IgD-negative memory B cell (primary cell): ENCODE measurements at regions not wholly inside any gene's neighbourhood (a gene's known extent, or its start where the extent isn't known, plus 50 kb on each side); places are given as distances from the start of the nearest gene placed in this dataset.
"Not testable (repeated sequence)": the region's sequence is repeated elsewhere in the genome, so short reads cannot be mapped to it uniquely, and the experiment has no call there.

Experiments
- H3K27ac Mint-ChIP-seq, 3 donors: one replicate each; pipeline ENCODE4 v1.8.0; 2020 to 2022; ENCODE audit warnings: mild to moderate bottlenecking in 3 of 3, mixed read lengths in 3 of 3, moderate library complexity in 1 of 3
- H3K27me3 Mint-ChIP-seq: one replicate; pipeline ENCODE4 v1.8.0; 2021; ENCODE audit warnings: mixed read lengths
- H3K36me3 Mint-ChIP-seq: one replicate; pipeline ENCODE4 v1.8.0; 2020; ENCODE audit warnings: mild to moderate bottlenecking, mixed read lengths
- H3K4me1 Mint-ChIP-seq, 3 donors: one replicate each; pipeline ENCODE4 v1.8.0; 2020 to 2022; ENCODE audit warnings: mixed read lengths in 3 of 3, mild to moderate bottlenecking in 1 of 3
- H3K4me3 Mint-ChIP-seq, 4 donors: one replicate each; pipeline ENCODE4 v1.8.0; 2020 to 2022; ENCODE audit warnings: mild to moderate bottlenecking in 4 of 4, mixed read lengths in 4 of 4, moderate library complexity in 3 of 4
- H3K9me3 Mint-ChIP-seq, 3 donors: one replicate each; pipeline ENCODE4 v1.8.0; 2020 to 2021; ENCODE audit warnings: mixed read lengths in 3 of 3, mild to moderate bottlenecking in 1 of 3

DNA sequence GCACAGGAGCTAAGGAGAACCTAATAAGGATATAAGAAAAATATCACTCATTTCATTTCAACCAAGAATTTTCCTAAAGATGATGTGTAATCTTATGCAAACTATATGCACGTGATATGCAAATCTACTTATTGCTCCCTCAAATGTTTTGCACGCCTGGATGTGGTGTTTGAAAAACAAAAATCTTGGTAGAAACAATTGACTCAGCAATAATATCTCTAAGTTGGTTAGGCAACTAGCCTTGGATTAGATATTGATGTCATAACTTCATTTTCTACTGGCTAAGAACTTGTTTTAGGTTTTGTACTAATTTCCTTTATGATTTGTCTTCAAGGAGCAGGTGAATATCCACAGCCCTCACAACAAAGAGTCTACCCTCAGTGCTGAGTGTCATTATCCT, 164.6 kb downstream of the TM2D1 start:
- H3K36me3 Mint-ChIP-seq, result no peaks in the 10 kb centered on the region
- no peak overlapping the region for H3K27ac Mint-ChIP-seq
- peaks cover 2 to 16% (median 10%) of the 10 kb centered on the region in 3 donors for H3K9me3 Mint-ChIP-seq
- H3K4me1 Mint-ChIP-seq, result no peaks in the 10 kb centered on the region
- peaks cover 3% of the 10 kb centered on the region for H3K27me3 Mint-ChIP-seq
- H3K4me3 Mint-ChIP-seq, result no peak overlapping the region

- no peaks in the 10 kb centered on the region for H3K36me3 Mint-ChIP-seq
- H3K4me1 Mint-ChIP-seq, result no peaks in the 10 kb centered on the region
Measured at GRCh38 chr1:61556631-61557030, 168.3 kb downstream of the TM2D1 start.

GRCh38 chr1:61552630-61553305, 172.2 kb downstream of the TM2D1 start:
- Mint-ChIP-seq H3K4me3 (no peak overlapping the region), H3K27ac (no peak overlapping the region), H3K9me3 (peaks cover 1 to 17% (median 5%) of the 10 kb centered on the region in 3 donors), H3K4me1 (no peaks in the 10 kb centered on the region), H3K36me3 (no peaks in the 10 kb centered on the region), H3K27me3 (peaks cover 5% of the 10 kb centered on the region)

More at GRCh38 chr1:61556631-61557030, 168.3 kb downstream of the TM2D1 start:
- Mint-ChIP-seq H3K4me3 (no peak overlapping the region), H3K9me3 (peaks cover 2 to 8% (median 6%) of the 10 kb centered on the region in 3 donors), H3K27me3 (peaks cover 6% of the 10 kb centered on the region), H3K27ac (no peak overlapping the region)

- H3K4me3 Mint-ChIP-seq, H3K27me3 Mint-ChIP-seq, H3K27ac Mint-ChIP-seq, H3K4me1 Mint-ChIP-seq, H3K36me3 Mint-ChIP-seq, H3K9me3 Mint-ChIP-seq: not testable (repeated sequence)
Measured at GRCh38 chr1:61547302-61547701, 177.6 kb downstream of the TM2D1 start.

- not testable (repeated sequence) for H3K36me3 Mint-ChIP-seq, H3K4me3 Mint-ChIP-seq, H3K9me3 Mint-ChIP-seq, H3K4me1 Mint-ChIP-seq, H3K27me3 Mint-ChIP-seq, H3K27ac Mint-ChIP-seq
Measured at GRCh38 chr1:61544870-61545269, 180.1 kb downstream of the TM2D1 start.

DNA sequence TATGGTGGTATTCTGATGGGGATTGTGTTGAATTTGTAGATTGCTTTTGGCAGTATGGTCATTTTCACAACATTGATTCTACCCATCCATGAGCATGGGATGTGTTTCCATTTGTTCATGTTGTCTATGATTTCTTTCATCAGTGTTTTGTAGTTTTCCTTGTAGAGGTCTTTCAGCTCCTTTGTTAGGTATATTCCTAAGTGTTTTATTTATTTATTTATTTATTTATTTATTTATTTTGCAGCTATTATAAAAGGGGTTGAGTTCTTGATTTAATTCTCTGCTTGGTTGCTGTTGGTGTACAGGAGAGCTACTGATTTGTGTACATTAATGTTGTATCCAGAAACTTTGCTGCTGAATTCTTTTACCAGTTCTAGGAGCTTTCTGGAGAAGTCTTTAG, 181.4 kb downstream of the TM2D1 start:
- not testable (repeated sequence) for H3K27me3 Mint-ChIP-seq, H3K4me1 Mint-ChIP-seq, H3K4me3 Mint-ChIP-seq, H3K36me3 Mint-ChIP-seq, H3K9me3 Mint-ChIP-seq, H3K27ac Mint-ChIP-seq

DNA sequence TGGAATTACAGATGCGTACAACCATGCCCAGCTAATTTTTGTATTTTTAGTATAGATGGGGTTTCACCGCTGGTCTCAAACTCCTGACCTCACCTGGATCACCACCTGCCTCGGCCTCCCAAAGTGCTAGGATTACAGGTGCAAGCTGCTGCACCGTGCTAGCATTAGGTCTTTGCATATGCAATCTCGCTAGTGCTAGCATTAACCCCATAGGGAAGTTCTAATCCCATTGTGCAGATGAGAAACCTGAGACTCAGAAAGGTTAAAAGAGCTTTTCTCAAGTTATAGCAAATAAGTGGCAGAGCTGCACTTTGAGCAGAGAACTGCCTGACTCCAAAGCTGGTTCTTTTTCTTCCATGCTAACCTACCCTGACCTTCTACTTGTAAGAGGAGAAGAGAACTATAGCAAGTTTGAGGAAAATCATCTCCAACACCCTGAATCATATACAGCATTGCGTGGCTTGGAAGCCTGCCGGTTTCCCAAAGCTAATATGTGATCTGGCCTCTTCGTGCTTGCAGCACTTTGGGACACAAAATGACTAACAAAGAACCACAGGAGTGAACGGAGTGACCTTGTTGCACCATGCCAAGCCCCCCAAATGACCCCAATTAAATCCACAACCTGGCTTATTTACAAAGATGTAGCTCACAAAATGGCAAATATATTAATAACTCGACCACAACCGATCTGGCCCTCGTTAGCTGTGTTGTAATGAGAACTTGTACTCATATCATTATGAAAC, 185.1 kb downstream of the TM2D1 start:
- Mint-ChIP-seq H3K27ac (no peak overlapping the region), H3K27me3 (peaks cover 6% of the 10 kb centered on the region), H3K4me3 (no peak overlapping the region), H3K36me3 (no peaks in the 10 kb centered on the region), H3K9me3 (peaks cover 0 to 7% (median 2%) of the 10 kb centered on the region in 3 donors), H3K4me1 (peaks cover 0 to 1% (median 0%) of the 10 kb centered on the region in 3 donors)

DNA sequence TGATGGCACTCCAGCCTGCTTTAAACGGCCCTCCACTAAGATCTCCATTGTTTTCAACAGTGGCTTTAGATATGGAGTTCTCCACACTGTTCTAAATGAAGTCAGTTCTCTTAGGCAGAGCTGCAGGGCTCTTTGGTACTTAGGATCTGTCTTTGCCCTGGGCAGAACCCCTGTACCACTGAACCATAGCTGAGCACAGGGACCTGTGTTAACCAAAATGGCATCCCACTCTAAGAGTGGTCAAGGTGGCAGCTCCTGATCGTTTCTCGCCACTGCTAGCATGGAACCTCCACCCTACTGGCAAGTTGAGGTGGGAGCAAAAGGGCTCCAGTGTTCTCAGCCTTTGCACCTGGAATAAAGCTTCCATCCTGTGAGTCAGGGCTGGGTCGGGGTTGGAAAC, 186.7 kb downstream of the TM2D1 start:
- peaks cover 0 to 1% (median 0%) of the 10 kb centered on the region in 3 donors for H3K4me1 Mint-ChIP-seq
- peaks cover 4% of the 10 kb centered on the region for H3K27me3 Mint-ChIP-seq
- no peak overlapping the region for H3K27ac Mint-ChIP-seq
- H3K4me3 Mint-ChIP-seq, result no peak overlapping the region
- no peaks in the 10 kb centered on the region for H3K36me3 Mint-ChIP-seq
- H3K9me3 Mint-ChIP-seq, result peaks cover 0 to 4% (median 0%) of the 10 kb centered on the region in 3 donors

DNA sequence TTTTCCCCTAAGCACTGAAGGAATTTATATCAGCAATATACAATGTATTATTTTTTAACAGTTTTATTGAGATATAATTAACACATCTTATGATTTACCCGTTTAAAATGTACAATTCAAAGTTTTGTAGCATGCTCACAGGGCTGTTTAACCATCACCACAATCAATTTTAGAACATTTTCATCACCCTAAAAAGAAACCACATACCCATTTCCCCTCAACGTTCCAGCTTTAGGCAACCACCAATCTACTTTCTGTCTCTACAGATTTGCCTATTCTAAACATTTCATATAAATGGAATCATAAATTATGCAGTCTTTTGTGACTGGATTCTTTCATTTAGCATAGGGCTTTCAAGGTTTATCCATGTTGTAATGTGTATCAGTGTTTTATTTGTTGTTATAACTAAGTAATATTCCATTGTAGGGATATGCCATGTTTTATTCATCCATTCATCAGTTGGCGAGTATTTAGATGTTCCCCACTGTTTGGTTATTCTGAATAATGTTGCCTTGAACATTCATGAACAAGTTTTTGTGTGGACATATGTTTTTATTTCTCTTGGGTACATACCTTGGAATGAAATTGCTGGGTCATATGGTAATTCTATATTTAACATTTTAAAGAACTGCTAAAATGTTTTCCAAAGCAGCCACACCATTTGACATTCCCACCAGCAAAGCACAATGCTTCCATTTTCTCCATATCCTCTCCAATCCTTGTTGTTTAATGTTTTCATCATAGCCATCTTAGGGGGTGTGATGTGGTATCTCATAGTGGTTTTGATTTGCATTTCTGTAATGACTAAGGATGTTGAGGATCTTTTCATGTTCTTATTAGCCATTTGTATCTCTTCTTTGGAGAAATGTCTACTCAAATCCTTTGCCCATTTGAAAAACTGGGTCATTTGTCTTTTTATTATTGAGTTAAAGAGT, 188.5 kb downstream of the TM2D1 start:
- Mint-ChIP-seq H3K27ac (no peak overlapping the region), H3K36me3 (no peaks in the 10 kb centered on the region), H3K4me3 (no peak overlapping the region), H3K27me3 (peaks cover 3% of the 10 kb centered on the region), H3K9me3 (peaks cover 0 to 2% (median 0%) of the 10 kb centered on the region in 3 donors), H3K4me1 (peaks cover 0 to 1% (median 0%) of the 10 kb centered on the region in 3 donors)

GRCh38 chr1:61534847-61535246, 190.1 kb downstream of the TM2D1 start:
- Mint-ChIP-seq H3K4me1 (peaks cover 0 to 1% (median 0%) of the 10 kb centered on the region in 3 donors), H3K36me3 (peaks cover 3% of the 10 kb centered on the region), H3K4me3 (no peak overlapping the region), H3K27me3 (peaks cover 4% of the 10 kb centered on the region), H3K9me3 (peaks cover 0 to 2% (median 2%) of the 10 kb centered on the region in 3 donors), H3K27ac (no peak overlapping the region)

GRCh38 chr1:61533546-61533945, 191.4 kb downstream of the TM2D1 start:
- H3K27me3 Mint-ChIP-seq, result peaks cover 8% of the 10 kb centered on the region
- peaks cover 0 to 1% (median 0%) of the 10 kb centered on the region in 3 donors for H3K4me1 Mint-ChIP-seq
- H3K27ac Mint-ChIP-seq, result no peak overlapping the region
- H3K4me3 Mint-ChIP-seq, result no peak overlapping the region
- H3K36me3 Mint-ChIP-seq, result peaks cover 3% of the 10 kb centered on the region
- peaks cover 0 to 2% (median 2%) of the 10 kb centered on the region in 3 donors for H3K9me3 Mint-ChIP-seq

DNA sequence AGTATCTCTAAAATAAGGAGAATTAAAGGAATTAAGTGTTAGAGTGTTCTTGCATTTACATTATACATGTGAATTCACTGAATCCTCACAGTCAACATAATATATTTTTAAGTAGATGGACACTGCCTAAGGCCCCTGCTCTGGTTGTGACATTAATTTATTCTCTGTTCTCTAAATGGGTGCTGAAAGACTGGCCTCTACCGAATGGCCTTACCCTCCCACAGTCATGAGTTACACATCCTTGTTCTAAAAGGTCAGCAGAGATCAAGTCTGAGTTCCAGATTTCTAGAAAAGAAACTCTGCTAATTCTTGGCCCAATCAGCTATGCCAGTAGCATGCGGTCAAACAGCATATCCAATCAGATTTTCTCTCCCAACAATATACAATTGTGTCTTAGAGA, 193.2 kb downstream of the TM2D1 start:
- H3K4me3 Mint-ChIP-seq, result no peak overlapping the region
- peaks cover 0 to under 1% (median 0%) of the 10 kb centered on the region in 3 donors for H3K4me1 Mint-ChIP-seq
- no peak overlapping the region for H3K27ac Mint-ChIP-seq
- H3K36me3 Mint-ChIP-seq, result peaks cover 3% of the 10 kb centered on the region
- peaks cover 13% of the 10 kb centered on the region for H3K27me3 Mint-ChIP-seq
- peaks cover 0 to 2% (median 2%) of the 10 kb centered on the region in 3 donors for H3K9me3 Mint-ChIP-seq

DNA sequence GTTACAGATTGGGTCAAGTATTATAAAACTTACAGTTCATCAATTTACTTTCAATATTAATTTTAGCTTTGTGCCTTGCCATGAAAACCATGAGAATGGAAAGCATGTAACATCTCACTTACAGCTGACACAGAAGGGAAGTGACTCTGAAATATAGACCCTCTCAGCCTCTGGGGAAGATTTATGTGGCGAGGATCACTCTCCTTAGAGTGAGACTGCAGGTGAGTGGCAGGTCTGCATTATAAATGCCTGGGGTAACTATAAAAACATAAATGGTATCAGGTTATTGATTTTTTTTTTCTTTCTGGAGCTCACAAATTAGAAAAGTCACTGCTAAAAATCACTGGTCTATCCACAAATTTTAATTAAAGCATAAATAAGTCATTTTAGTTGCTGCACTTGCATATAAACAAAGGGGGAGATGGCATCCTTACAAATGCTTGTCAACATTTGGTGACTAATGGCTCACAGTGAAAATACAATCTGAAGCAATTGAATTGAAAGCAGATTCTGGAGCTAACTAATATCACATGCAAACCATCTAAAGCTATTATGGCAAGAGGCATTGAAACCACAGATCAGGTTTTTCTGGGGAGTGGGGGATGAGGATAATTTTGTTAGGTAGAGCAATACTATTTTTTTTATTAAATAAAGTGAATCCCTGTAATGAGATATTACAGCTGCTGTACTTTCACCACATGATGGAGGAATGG, 200.9 kb downstream of the TM2D1 start:
- Mint-ChIP-seq H3K27ac (no peak overlapping the region), H3K4me1 (no peaks in the 10 kb centered on the region), H3K27me3 (peaks cover 9% of the 10 kb centered on the region), H3K4me3 (no peak overlapping the region), H3K36me3 (no peaks in the 10 kb centered on the region), H3K9me3 (peaks cover 0 to 1% (median 0%) of the 10 kb centered on the region in 3 donors)

DNA sequence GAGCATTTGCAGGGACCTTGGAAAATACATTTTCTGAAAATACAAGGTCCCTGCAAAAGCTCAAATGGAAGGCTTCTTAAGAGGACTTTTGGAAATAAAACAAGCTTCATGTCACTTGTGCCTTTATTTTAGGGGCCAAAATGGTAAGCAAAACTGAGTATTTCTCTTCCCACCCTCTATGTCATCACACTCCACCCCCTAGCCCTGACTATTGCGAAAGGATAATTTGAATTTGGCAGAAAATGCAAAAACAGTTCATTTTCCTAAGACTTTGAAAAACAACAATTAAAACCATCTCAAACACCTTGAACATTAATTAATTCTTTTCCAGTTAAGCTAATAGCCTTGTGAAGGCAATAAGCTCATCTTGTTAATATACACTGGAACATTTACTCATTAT, 201.7 kb downstream of the TM2D1 start:
- Mint-ChIP-seq H3K4me3 (no peak overlapping the region), H3K36me3 (no peaks in the 10 kb centered on the region), H3K27ac (no peak overlapping the region), H3K4me1 (no peaks in the 10 kb centered on the region), H3K27me3 (peaks cover 9% of the 10 kb centered on the region), H3K9me3 (peaks cover 0 to 1% (median 0%) of the 10 kb centered on the region in 3 donors)
